CD4-positive, alpha-beta T cell (primary cell): ENCODE measurements at regions not wholly inside any gene's neighbourhood (a gene's known extent, or its start where the extent isn't known, plus 50 kb on each side); places are given as distances from the start of the nearest gene placed in this dataset.

ENCODE experiments used
- ATAC-seq: fragments of 200-7000 bp; cut with Tn5 transposase; one replicate; pipeline ENCODE4 v1.10.0; 2022; ENCODE audit warnings: mild to moderate bottlenecking; ENCODE audit not compliant: poor library complexity
- CTCF ChIA-PET: fragments of 350-600 bp; sonication (Branson Sonifier 250); formaldehyde crosslinking; loops from one replicate; lab custom pipeline; 2021; ENCODE audit warnings: antibody characterized with exemption, inconsistent platforms; lab: Charles Lee
- POLR2A ChIA-PET: fragments of 350-600 bp; sonication (Branson Sonifier 250); formaldehyde crosslinking; loops from one replicate; lab custom pipeline; 2021; ENCODE audit warnings: antibody characterized with exemption, inconsistent platforms; lab: Charles Lee
- DNase-seq, 14 experiments: peaks; one replicate each; pipeline ENCODE4 v3.0.0-alpha.2; 2013 to 2020; ENCODE audit warnings: mixed read lengths in 2 of 14
- H3K27ac ChIP-seq, 2 donors: one replicate each; pipeline versions ENCODE4 v1.5.1 to v1.7.0; 2013; ENCODE audit warnings: low read length in 2 of 2, low read depth in 1 of 2, mild to moderate bottlenecking in 1 of 2
- H3K27me3 ChIP-seq, 2 experiments: 1 replicate in 1 of 2; 2 replicates in 1 of 2; pipeline versions ENCODE4 v1.6.1 to v1.7.0; 2013; ENCODE audit warnings: low read length in 2 of 2, control low read depth in 1 of 2, mild to moderate bottlenecking in 1 of 2, moderate library complexity in 1 of 2; ENCODE audit not compliant: insufficient read depth in 2 of 2, control insufficient read depth in 1 of 2
- H3K36me3 ChIP-seq: one replicate; pipeline ENCODE4 v1.6.1; 2013; ENCODE audit warnings: low read length, control low read depth; ENCODE audit not compliant: insufficient read depth
- H3K4me1 ChIP-seq: one replicate; pipeline ENCODE4 v1.6.1; 2013; ENCODE audit warnings: low read length, control low read depth; ENCODE audit not compliant: insufficient read depth
- H3K4me3 ChIP-seq: one replicate; pipeline ENCODE4 v1.5.1; 2013; ENCODE audit warnings: mild to moderate bottlenecking, low read length, moderate library complexity
- H3K9me3 ChIP-seq, 2 experiments: 1 replicate in 1 of 2; 2 replicates in 1 of 2; pipeline versions ENCODE4 v1.6.1 to v1.7.0; 2013; ENCODE audit warnings: low read length in 2 of 2, mild to moderate bottlenecking in 2 of 2, control low read depth in 1 of 2, moderate library complexity in 1 of 2; ENCODE audit not compliant: control insufficient read depth in 1 of 2, insufficient read depth in 1 of 2
- H3K27ac Mint-ChIP-seq: one replicate; pipeline ENCODE4 v1.8.0; 2020; ENCODE audit warnings: mixed read lengths
- H3K27me3 Mint-ChIP-seq: one replicate; pipeline ENCODE4 v1.8.0; 2021; ENCODE audit warnings: mixed read lengths
- H3K36me3 Mint-ChIP-seq: one replicate; pipeline ENCODE4 v1.8.0; 2021; ENCODE audit warnings: low read depth, mixed read lengths
- H3K4me1 Mint-ChIP-seq: one replicate; pipeline ENCODE4 v1.8.0; 2021; ENCODE audit warnings: low read depth, mixed read lengths
- H3K4me3 Mint-ChIP-seq: one replicate; pipeline ENCODE4 v1.8.0; 2020; ENCODE audit warnings: mild to moderate bottlenecking, mixed read lengths
- H3K9me3 Mint-ChIP-seq: one replicate; pipeline ENCODE4 v1.8.0; 2020; ENCODE audit warnings: mixed read lengths
- intact Hi-C, 2 experiments: fragments of 100-400 bp; cut with DNase I in 1 of 2; cut with micrococcal nuclease in 1 of 2; formaldehyde crosslinking; loops; one replicate each; pipeline versions ENCODE4 v1.15.1 to v1.9.0; 2023 to 2025; cut with DNase I, micrococcal nuclease
- TF ChIP-seq, protein P1 (sequence below): fragments of 200-600 bp; IDR thresholded peaks from one replicate; pipeline ENCODE4 v1.8.0; 2022; ENCODE audit warnings: antibody characterized with exemption, mild to moderate bottlenecking

DNA sequence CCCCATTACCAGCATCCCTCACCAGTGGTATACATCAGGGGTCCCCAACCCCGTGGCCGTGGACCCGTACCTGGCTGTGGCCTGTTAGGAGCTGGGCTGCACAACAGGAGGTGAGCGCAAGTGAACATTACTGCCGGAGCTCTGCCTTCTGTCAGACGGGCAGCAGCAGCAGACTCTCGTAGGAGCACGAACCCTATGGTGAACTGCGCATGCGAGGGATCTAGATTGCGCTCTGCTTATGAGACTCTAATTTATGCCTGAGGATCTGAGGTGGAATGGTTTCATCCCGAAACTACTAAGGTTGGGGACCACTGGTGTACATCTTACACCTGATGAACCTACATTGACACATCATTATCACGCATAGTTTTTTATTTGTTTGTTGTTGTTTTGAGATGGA, 52.8 kb upstream of the DHX15 start:
- H3K4me3 Mint-ChIP-seq: no peak overlapping the region
- no peak for ATAC-seq
- no peaks in the 10 kb centered on the region for H3K9me3 Mint-ChIP-seq

GRCh38 chr4:24638396-24638875, 54.1 kb upstream of the DHX15 start:
- Histone ChIP-seq H3K4me3 (no peak overlapping the region), H3K36me3 (no peaks in the 10 kb centered on the region), H3K9me3 (no peaks in the 10 kb centered on the region), H3K27me3 (peaks cover 0 to 3% of the 10 kb centered on the region in 2 experiments), H3K27ac (no peak overlapping the region), H3K4me1 (no peaks in the 10 kb centered on the region)
- no peak for ATAC-seq
- no peak overlapping the region for H3K4me3 Mint-ChIP-seq
- intact Hi-C loops: no loop called here
- CTCF ChIA-PET: interaction anchor here (1.4 kb wide), 1 partner anchor 14 kb away, joined by 3 read pairs; no protein-coding TSS in a partner anchor
- TF ChIP-seq, protein P1, sequence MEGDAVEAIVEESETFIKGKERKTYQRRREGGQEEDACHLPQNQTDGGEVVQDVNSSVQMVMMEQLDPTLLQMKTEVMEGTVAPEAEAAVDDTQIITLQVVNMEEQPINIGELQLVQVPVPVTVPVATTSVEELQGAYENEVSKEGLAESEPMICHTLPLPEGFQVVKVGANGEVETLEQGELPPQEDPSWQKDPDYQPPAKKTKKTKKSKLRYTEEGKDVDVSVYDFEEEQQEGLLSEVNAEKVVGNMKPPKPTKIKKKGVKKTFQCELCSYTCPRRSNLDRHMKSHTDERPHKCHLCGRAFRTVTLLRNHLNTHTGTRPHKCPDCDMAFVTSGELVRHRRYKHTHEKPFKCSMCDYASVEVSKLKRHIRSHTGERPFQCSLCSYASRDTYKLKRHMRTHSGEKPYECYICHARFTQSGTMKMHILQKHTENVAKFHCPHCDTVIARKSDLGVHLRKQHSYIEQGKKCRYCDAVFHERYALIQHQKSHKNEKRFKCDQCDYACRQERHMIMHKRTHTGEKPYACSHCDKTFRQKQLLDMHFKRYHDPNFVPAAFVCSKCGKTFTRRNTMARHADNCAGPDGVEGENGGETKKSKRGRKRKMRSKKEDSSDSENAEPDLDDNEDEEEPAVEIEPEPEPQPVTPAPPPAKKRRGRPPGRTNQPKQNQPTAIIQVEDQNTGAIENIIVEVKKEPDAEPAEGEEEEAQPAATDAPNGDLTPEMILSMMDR: no peak
- H3K36me3 Mint-ChIP-seq: no peaks in the 10 kb centered on the region
- H3K4me1 Mint-ChIP-seq: no peaks in the 10 kb centered on the region
- no peak overlapping the region for H3K27ac Mint-ChIP-seq
- POLR2A ChIA-PET: no interaction called here
- DNase-seq: no peak
- no peaks in the 10 kb centered on the region for H3K9me3 Mint-ChIP-seq
- peaks cover 25% of the 10 kb centered on the region for H3K27me3 Mint-ChIP-seq

More for the DNA sequence above, 52.8 kb upstream of the DHX15 start:
- no peak overlapping the region for H3K27ac Mint-ChIP-seq
- no peak for DNase-seq
- intact Hi-C loops: no loop called here
- Histone ChIP-seq H3K9me3 (no peaks in the 10 kb centered on the region), H3K27me3 (peaks cover 0 to 3% of the 10 kb centered on the region in 2 experiments), H3K4me1 (no peaks in the 10 kb centered on the region), H3K27ac (no peak overlapping the region), H3K4me3 (no peak overlapping the region), H3K36me3 (no peaks in the 10 kb centered on the region)
- POLR2A ChIA-PET: no interaction called here
- CTCF ChIA-PET: interaction anchor here (1.4 kb wide), 1 partner anchor 13 kb away, joined by 3 read pairs; no protein-coding TSS in a partner anchor
- no peaks in the 10 kb centered on the region for H3K36me3 Mint-ChIP-seq
- H3K4me1 Mint-ChIP-seq: no peaks in the 10 kb centered on the region
- TF ChIP-seq, protein P1: no peak
- peaks cover 25% of the 10 kb centered on the region for H3K27me3 Mint-ChIP-seq

- POLR2A ChIA-PET: no interaction called here
- H3K4me3 Mint-ChIP-seq: no peak overlapping the region
These were observed 55.4 kb upstream of the DHX15 start for GRCh38 chr4:24639714-24640113.

More at GRCh38 chr4:24639714-24640113, 55.4 kb upstream of the DHX15 start:
- H3K27ac Mint-ChIP-seq: no peak overlapping the region
- H3K4me1 Mint-ChIP-seq: no peaks in the 10 kb centered on the region
- intact Hi-C loops: no loop called here
- CTCF ChIA-PET: no interaction called here
- Histone ChIP-seq H3K36me3 (no peaks in the 10 kb centered on the region), H3K27ac (no peak overlapping the region), H3K4me1 (no peaks in the 10 kb centered on the region), H3K27me3 (peaks cover 0 to 3% of the 10 kb centered on the region in 2 experiments), H3K9me3 (no peaks in the 10 kb centered on the region), H3K4me3 (no peak overlapping the region)
- H3K27me3 Mint-ChIP-seq: peaks cover 29% of the 10 kb centered on the region
- no peaks in the 10 kb centered on the region for H3K9me3 Mint-ChIP-seq
- H3K36me3 Mint-ChIP-seq: no peaks in the 10 kb centered on the region
- TF ChIP-seq, protein P1: no peak
- DNase-seq (no peak), ATAC-seq (no peak)
